GM21576 (cell line): ENCODE measurements at regions not wholly inside any gene's neighbourhood (a gene's known extent, or its start where the extent isn't known, plus 50 kb on each side); places are given as distances from the start of the nearest gene placed in this dataset.

Source experiments
- ATAC-seq: cut with Tn5 transposase; IDR thresholded peaks from one replicate; pipeline ENCODE4 v1.9.1; 2021; ENCODE audit warnings: mild to moderate bottlenecking, moderate library complexity; ENCODE audit not compliant: unreplicated experiment

DNA sequence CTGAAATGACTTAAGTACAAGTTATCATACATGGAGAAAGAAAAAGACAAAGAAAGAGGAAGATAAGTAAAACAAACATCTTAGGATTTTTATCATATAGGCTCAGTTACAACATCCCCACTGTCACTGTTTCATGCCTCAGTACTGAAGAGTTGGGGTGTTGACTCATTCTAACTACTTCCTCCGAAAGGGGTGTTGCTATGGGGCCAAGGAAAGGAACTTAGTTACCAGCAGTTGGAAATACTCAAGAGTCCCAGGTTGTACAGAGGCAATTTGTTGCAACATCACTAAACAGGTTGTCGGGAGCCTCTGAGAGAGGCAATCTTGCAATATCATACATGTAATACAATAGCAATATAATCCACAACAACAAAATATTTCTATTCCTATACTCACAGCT, 1264.7 kb downstream of the PCDH7 start:
- ATAC-seq, result no peak

- no peak for ATAC-seq
Observed at GRCh38 chr4:31995943-31996901, 1276.1 kb downstream of the PCDH7 start.

- no peak for ATAC-seq
Observed at GRCh38 chr4:31998807-31999206, 1278.6 kb downstream of the PCDH7 start.

- no peak for ATAC-seq
Observed at GRCh38 chr4:31999848-32000247, 1279.7 kb downstream of the PCDH7 start.

DNA sequence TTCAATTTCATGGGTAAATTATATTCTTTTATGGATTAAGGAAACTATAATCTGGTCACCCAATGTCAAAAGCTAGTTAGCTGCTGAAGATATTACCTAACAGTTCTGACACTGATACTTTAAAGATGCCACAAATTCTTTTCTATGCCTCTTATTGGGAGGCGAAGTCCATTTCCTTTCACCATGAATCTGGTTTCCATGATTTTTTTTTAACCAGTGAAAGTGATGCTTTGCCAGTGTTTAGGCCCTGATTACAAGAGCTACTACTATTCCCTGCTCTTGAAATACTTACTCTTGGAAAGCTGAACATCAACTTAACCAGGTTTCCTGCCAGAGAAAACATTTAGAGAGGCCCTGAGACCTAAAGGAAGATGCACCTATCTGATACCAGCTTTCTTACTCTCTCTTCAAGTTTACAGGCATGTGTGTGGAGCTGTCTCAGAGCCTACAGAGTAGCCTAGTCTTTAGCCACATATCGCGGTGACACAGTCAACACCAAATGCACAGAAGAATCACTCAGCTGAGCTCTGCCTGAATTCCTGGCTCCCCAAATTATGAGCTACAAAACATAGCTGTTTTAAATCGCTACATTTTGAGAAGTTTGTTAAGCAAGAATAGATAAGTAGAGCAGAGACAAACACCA, 1280.8 kb downstream of the PCDH7 start:
- no peak for ATAC-seq

DNA sequence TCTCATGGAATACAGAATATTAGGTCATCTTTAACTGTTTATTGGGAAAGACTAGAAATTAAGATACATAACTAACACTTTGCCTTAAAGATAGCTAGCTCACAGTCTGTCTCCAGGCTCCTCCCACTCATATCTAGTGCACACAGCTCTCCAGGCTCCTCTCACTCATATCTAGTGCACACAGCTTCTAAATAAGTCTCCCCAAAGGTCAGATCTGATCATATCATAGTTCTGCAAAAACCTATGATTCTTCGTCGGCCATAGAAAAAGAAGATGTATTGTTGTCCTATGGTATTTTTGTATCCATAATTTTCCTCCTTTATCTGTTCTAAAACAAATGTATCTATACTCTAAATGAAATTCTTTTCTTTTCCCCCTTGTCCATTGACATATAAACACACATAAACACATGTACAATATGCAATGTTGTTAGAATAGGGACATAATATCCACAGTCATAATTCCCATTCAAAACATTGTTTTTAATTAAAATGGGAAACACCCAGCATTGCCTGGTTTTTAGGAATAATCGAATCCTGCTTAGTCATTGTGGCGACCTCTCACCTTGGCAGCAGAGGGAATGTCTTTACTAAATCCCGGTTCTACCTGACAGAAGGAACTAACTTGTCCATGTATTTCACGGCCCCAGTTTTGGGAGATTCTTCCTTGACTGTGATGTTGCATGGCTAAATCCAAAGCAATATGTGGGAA, 1282.0 kb downstream of the PCDH7 start:
- ATAC-seq, result no peak

DNA sequence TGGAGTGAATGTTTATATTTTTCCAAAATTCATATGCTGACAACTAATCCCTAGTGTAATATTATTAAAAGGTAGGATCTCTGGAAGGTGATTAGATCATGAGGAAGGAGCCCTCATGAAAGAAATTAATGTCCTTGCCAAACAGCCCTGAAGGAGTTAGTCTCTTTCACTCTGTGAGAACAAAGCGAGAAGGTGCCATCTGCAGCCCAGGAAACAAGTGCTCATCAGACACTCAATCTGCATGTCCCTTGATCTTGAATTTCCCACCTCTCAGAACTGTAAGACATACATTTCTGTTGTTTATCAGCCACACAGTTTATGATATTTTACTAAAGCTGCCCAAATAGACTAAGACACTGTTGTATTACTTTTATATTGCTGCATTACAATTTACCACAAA, 1283.4 kb downstream of the PCDH7 start:
- ATAC-seq, result no peak

DNA sequence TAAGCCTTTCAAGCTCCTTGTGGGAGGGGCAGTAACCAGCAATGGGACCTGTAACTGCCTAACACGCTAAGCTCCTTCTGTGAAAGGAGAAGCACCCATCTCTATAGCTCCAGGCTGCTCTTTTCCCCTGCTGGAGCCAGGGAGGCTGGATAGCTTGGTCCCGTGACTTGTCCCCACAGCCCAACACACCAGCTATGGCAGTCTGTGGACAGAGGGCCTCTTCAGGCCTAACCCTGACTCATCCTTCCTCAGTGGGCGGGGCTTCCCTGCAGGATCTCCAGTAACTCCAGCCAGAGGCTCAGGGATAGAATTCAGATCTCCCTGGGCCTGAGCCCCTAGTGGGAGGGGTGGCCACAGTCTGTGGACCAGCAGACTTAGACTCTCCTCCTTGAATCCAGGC, 1290.1 kb downstream of the PCDH7 start:
- ATAC-seq, result no peak

DNA sequence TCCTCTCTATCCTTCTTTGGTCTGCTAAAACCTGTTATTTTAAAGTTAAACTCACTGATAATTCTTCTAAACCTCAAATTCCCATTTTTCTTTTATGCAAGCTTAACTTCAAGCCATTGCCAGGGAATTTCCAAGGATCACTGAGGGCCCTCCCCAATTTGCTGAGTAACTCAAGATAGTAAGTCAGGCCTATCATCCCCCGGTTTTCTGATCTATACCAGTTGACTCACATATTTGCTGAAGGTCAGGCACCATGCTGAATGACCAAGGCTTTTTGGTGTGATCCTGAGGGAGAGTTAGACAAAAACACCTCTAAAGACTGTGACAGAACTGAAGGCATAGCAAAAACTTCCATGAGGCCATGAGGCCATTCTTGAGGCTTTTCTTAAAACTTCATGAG, 1301.9 kb downstream of the PCDH7 start:
- ATAC-seq, result no peak

GRCh38 chr4:32025851-32026459, 1305.8 kb downstream of the PCDH7 start:
- no peak for ATAC-seq

DNA sequence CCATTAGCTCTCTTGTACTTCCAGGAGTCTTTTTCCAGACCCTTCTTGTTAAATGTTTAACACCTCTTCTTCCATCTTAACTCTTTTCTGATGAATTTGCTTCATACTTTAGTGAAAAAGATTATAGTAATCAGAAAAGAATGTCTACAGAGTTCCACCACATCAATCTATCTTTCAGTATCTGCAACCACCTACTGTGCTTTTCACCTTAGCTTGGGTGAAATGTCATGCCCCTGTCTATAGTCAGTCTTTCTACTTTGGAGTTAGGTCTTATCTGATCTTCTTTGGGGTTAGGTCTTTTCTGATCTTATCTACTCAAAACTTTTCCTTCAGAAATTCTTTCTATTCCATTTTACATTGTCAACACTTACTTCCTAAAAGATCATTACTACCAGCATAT, 1310.2 kb downstream of the PCDH7 start:
- ATAC-seq, result no peak

DNA sequence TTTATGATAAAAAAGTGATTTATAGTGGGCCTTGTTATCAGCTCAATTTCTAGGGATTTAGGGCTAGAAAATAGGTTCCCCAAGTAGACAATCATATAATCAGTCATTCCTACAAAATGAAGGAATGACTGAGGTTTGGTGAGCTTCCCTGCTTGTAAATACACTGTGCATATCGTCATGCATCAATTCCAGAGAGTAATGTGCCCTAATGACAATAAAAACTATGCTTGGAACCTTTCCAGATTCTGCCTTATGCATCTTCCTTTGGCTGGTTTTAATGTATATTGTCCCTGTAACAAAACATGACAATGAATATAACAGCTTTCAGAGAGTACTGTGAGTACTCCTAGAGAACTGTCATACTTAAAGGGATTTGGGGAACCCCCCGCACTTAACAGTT, 1310.9 kb downstream of the PCDH7 start:
- ATAC-seq, result no peak

DNA sequence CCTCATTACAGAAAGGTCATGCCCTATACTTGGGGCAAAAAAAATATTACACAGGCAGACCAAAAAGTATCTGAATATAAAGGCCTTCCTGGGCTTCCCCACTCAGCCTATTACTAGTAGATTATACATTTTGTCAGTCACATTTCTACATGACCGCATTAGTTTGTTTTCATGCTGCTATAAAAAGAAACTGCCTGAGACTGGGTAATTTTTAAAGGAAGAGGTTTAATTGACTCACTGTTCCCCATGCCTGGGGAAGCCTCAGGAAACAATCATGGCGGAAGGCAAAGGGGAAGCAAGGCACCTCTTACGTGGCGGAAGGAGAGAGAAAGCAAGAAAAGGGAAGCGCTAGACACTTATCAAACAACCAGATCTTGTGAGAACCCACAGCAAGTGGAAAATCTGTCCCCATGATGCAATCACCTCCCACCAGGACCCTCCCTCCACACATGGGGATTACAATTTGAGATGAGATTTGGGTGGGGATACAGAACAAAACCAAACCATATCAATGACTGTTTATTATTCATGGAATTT, 1312.0 kb downstream of the PCDH7 start:
- no peak for ATAC-seq

GRCh38 chr4:32037399-32037798, 1317.2 kb downstream of the PCDH7 start:
- ATAC-seq, result no peak

GRCh38 chr4:32042486-32043247, 1322.5 kb downstream of the PCDH7 start:
- no peak for ATAC-seq

DNA sequence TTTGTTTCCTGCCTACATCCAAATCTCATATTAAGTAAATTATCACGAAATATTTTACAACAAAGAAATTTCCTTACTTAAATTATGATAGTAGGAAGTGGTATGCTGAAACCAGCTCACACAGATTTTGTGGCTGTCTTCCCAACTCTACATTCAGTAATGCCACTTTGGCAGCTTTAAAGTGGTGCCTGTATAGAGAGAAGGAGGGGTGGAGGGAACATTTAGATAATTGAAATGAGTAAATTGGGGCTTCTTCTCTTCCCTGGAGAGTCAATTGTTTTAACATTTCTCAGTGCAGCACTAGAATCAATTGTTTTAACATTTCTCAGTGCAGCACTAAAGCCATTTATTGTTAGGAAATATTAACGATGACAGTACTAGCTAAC, 1323.1 kb downstream of the PCDH7 start:
- no peak for ATAC-seq

DNA sequence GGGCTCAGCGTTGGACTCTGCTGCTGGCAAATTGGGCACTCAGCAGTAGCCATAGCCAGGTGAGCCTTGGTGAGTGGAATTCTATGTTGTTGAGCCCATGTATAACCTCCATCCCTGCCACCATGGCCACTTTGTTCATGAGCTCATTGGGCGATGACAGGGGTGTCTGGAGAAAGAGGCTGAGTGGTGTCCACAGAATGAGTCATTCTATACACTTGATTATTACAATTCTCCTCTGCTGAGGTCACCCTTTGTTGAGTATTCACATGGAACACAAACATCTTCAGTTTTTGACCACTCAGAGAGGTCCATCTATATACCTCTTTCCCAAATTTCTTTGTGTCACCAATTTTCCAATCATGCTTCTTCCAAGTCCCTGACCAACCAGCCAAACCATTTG, 1341.7 kb downstream of the PCDH7 start:
- ATAC-seq, result no peak

DNA sequence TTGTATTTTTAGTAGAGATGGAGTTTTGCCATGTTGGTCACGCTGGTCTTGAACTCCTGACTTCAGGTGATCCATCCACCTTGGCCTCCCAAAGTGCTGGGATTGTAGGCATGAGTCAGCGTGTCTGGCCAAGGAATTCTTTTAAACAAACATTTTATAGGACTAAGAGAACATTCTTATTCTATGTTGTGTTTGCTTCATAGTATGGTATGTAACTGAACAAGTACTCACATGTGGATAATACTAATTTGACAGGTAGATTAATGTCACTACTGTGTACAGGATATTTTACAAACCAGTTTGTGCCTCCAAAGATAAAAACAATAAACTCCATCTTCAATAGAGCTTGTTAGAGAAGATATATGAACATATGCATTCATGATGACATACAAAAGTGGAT, 1353.4 kb downstream of the PCDH7 start:
- ATAC-seq, result no peak

DNA sequence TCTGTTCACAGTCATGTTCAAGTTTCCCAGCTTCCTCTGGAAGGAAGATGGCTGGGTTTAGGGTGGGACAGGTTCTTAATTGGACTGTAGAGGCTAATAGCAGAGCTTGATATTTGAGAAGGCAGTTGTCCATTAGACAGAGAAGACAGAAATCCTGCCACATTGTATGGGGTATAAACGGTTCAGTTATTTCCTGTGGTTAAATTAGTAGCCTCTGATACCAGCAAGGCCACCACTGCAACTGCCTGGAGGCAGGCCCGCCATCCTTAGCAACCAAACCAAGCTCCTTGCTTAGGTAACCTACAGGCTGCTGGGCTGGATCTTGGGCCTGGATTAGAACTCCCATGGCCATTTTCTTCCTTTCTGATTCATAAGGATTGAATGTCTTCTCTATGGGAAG, 1367.0 kb downstream of the PCDH7 start:
- ATAC-seq, result no peak

DNA sequence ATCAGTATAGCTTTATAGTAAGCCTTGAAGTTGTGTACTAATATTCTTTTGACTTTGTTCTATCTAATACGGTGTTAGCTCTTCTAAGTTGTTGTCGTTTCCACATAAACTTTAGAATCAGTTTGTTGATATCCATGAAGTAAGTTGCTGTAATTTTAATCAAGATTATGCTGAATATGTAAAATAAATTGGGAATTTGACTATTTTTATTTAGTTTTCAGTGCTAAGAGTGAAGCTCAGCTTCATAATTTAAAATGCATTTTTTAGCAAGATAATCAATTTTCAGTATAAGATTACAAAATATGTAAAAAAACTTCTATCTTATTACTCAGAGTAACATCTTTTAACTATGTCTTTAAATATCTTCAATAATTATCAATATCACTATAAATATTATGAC, 1374.8 kb downstream of the PCDH7 start:
- ATAC-seq, result no peak
